ENCODE measurements at regions not wholly inside any gene's neighbourhood (a gene's known extent, or its start where the extent isn't known, plus 50 kb on each side); places are given as distances from the start of the nearest gene placed in this dataset.

GRCh38 chr1:232182236-232182635 lies 447.7 kb downstream of the SIPA1L2 start:
- Histone ChIP-seq H3K36me3 (no peaks in the 10 kb centered on the region), H3K27ac (no peak overlapping the region), H3K9me3 (no peaks in the 10 kb centered on the region), H3K27me3 (no peaks in the 10 kb centered on the region), H3K4me1 (peaks cover 0 to 3% (median 0%) of the 10 kb centered on the region in 4 donors), H3K4me3 (no peak overlapping the region)
- no peak for TF ChIP-seq CTCF (IDR thresholded peaks at IDR 0.05)
- intact Hi-C loops (cut with DNase I; ENCODE audit: low total_unique reads): no loop called here
- DNase-seq: no peak

GRCh38 chr1:232180779-232181136 lies 449.2 kb downstream of the SIPA1L2 start:
- no peaks in the 10 kb centered on the region for H3K9me3 ChIP-seq
- peaks cover 0 to 3% (median 0%) of the 10 kb centered on the region in 4 donors for H3K4me1 ChIP-seq
- TF ChIP-seq CTCF (IDR thresholded peaks at IDR 0.05): no peak
- no peaks in the 10 kb centered on the region for H3K36me3 ChIP-seq
- DNase-seq: no peak
- no peak overlapping the region for H3K27ac ChIP-seq
- no peak overlapping the region for H3K4me3 ChIP-seq
- intact Hi-C loops (cut with DNase I; ENCODE audit: low total_unique reads): no loop called here
- no peaks in the 10 kb centered on the region for H3K27me3 ChIP-seq

GRCh38 chr1:232179896-232180778 lies 449.8 kb downstream of the SIPA1L2 start:
- H3K4me3 ChIP-seq: no peak overlapping the region
- H3K4me1 ChIP-seq: peaks cover 0 to 3% (median 0%) of the 10 kb centered on the region in 4 donors
- H3K36me3 ChIP-seq: no peaks in the 10 kb centered on the region
- no peak overlapping the region for H3K27ac ChIP-seq
- no peak for DNase-seq
- TF ChIP-seq CTCF (IDR thresholded peaks at IDR 0.05): no peak
- no peaks in the 10 kb centered on the region for H3K27me3 ChIP-seq
- intact Hi-C loops (cut with DNase I; ENCODE audit: low total_unique reads): no loop called here
- H3K9me3 ChIP-seq: no peaks in the 10 kb centered on the region

GRCh38 chr1:232178191-232178590 lies 451.7 kb downstream of the SIPA1L2 start:
- Histone ChIP-seq H3K9me3 (no peaks in the 10 kb centered on the region), H3K27me3 (no peaks in the 10 kb centered on the region), H3K36me3 (no peaks in the 10 kb centered on the region), H3K27ac (no peak overlapping the region), H3K4me1 (peaks cover 0 to 3% (median 0%) of the 10 kb centered on the region in 4 donors), H3K4me3 (no peak overlapping the region)
- DNase-seq: no peak
- intact Hi-C loops (cut with DNase I; ENCODE audit: low total_unique reads): no loop called here
- TF ChIP-seq CTCF (IDR thresholded peaks at IDR 0.05): no peak

GRCh38 chr1:232177438-232177837 lies 452.5 kb downstream of the SIPA1L2 start:
- Histone ChIP-seq H3K27me3 (no peaks in the 10 kb centered on the region), H3K27ac (no peak overlapping the region), H3K4me3 (no peak overlapping the region), H3K9me3 (no peaks in the 10 kb centered on the region), H3K36me3 (no peaks in the 10 kb centered on the region), H3K4me1 (peaks cover 0 to 3% (median 0%) of the 10 kb centered on the region in 4 donors)
- no peak for DNase-seq
- no peak for TF ChIP-seq CTCF (IDR thresholded peaks at IDR 0.05)
- intact Hi-C loops (cut with DNase I; ENCODE audit: low total_unique reads): no loop called here

Measured in tibial artery (tissue), 4 donors.